M059J (cell line): ENCODE measurements at regions not wholly inside any gene's neighbourhood (a gene's known extent, or its start where the extent isn't known, plus 50 kb on each side); places are given as distances from the start of the nearest gene placed in this dataset.

Experiments used
- DNase-seq: peaks from one replicate; pipeline ENCODE4 v3.0.0-alpha.2; 2012; ENCODE audit warnings: low read depth

- DNase-seq, result no peak
These were observed 129.5 kb upstream of the ACP3 start for GRCh38 chr3:132187746-132188145.

- DNase-seq, result no peak
These were observed 127.6 kb upstream of the ACP3 start for GRCh38 chr3:132189601-132190000.

- no peak for DNase-seq
These were observed 121.1 kb upstream of the ACP3 start for GRCh38 chr3:132196113-132196512.

- no peak for DNase-seq
These were observed 118.7 kb upstream of the ACP3 start for GRCh38 chr3:132198516-132198915.

GRCh38 chr3:132199451-132199850 lies 117.8 kb upstream of the ACP3 start:
- DNase-seq, result no peak

GRCh38 chr3:132202586-132202985 lies 114.6 kb upstream of the ACP3 start:
- no peak for DNase-seq

GRCh38 chr3:132203889-132204596 lies 113.2 kb upstream of the ACP3 start:
- no peak for DNase-seq

- DNase-seq, result no peak
These were observed 111.6 kb upstream of the ACP3 start for GRCh38 chr3:132205609-132206008.

- no peak for DNase-seq
These were observed 107.4 kb upstream of the ACP3 start for GRCh38 chr3:132209855-132210254.

- peak; percentile 18 for DNase-seq
These were observed 106.5 kb upstream of the ACP3 start for GRCh38 chr3:132210476-132211346.

- no peak for DNase-seq
These were observed 105.3 kb upstream of the ACP3 start for GRCh38 chr3:132211896-132212295.

- DNase-seq, result no peak
These were observed 98.1 kb upstream of the ACP3 start for GRCh38 chr3:132218817-132219755.

GRCh38 chr3:132220986-132221385 lies 96.2 kb upstream of the ACP3 start:
- no peak for DNase-seq

GRCh38 chr3:132222868-132223538 lies 94.2 kb upstream of the ACP3 start:
- DNase-seq, result no peak

GRCh38 chr3:132225664-132226063 lies 91.5 kb upstream of the ACP3 start:
- DNase-seq, result no peak

GRCh38 chr3:132228923-132229322 lies 88.3 kb upstream of the ACP3 start:
- DNase-seq, result no peak

- DNase-seq, result no peak
These were observed 87.6 kb upstream of the ACP3 start for GRCh38 chr3:132229641-132230040.

- no peak for DNase-seq
These were observed 86.8 kb upstream of the ACP3 start for GRCh38 chr3:132230156-132231000.

GRCh38 chr3:132231633-132232032 lies 85.6 kb upstream of the ACP3 start:
- DNase-seq, result peak; percentile 26

GRCh38 chr3:132232231-132232792 lies 84.9 kb upstream of the ACP3 start:
- DNase-seq, result no peak
